ENCODE measurements at regions not wholly inside any gene's neighbourhood (a gene's known extent, or its start where the extent isn't known, plus 50 kb on each side); places are given as distances from the start of the nearest gene placed in this dataset.

- no peaks in the 10 kb centered on the region for H3K27me3 ChIP-seq (ENCODE audit: insufficient read depth, low read length)
- WGBS (ENCODE audit: extremely low coverage, insufficient coverage, insufficient read length), result no CpG with 5 or more reads among the region's 3 CpGs
- no peak overlapping the region for H3K9ac ChIP-seq (ENCODE audit: low read length)
Measured at GRCh38 chr13:40058757-40059236, 403.3 kb downstream of the COG6 start.

GRCh38 chr13:40059540-40060232 lies 404.2 kb downstream of the COG6 start:
- Histone ChIP-seq H4K91ac (ENCODE audit: low read depth, low read length) (no peak overlapping the region), H2BK12ac (ENCODE audit: low read length) (no peak overlapping the region), H3K23ac (ENCODE audit: low read length) (no peak overlapping the region), H3K36me3 (ENCODE audit: control insufficient read depth in 1 of 2, insufficient read depth in 2 of 2, low read length in 2 of 2) (no peaks in the 10 kb centered on the region), H3K18ac (ENCODE audit: low read length) (no peak overlapping the region), H3K4me2 (ENCODE audit: low read length) (no peak overlapping the region), H3K14ac (ENCODE audit: low read length) (no peak overlapping the region), H3K79me1 (ENCODE audit: low read length) (peaks cover 4% of the 10 kb centered on the region), H3K79me2 (ENCODE audit: control insufficient read depth, insufficient read depth, low read length, poor library complexity) (no peaks in the 10 kb centered on the region), H3K4ac (ENCODE audit: low read depth, low read length) (no peak overlapping the region), H4K8ac (ENCODE audit: low read depth, low read length) (no peak overlapping the region), H3K27ac (ENCODE audit: low read depth, low read length) (no peak overlapping the region), H3K9me3 (ENCODE audit: insufficient read depth, low read depth, low read length) (peaks cover 2% of the 10 kb centered on the region), H3K9ac (ENCODE audit: low read length) (no peak overlapping the region), H2BK120ac (ENCODE audit: insufficient read depth, low read length, poor library complexity) (no peak overlapping the region), H3K27me3 (ENCODE audit: insufficient read depth, low read length) (no peaks in the 10 kb centered on the region), H2AFZ (ENCODE audit: insufficient read depth, low read length, poor library complexity) (no peak overlapping the region), H3K4me3 (ENCODE audit: low read depth, low read length) (no peak overlapping the region), H2AK5ac (ENCODE audit: low read length) (no peak overlapping the region), H3K4me1 (ENCODE audit: control insufficient read depth in 1 of 2, insufficient read depth in 2 of 2, low read length in 2 of 2) (peaks cover 6 to 10% of the 10 kb centered on the region in 2 experiments), H2BK5ac (ENCODE audit: low read depth, low read length, poor library complexity) (no peak overlapping the region), H4K12ac (ENCODE audit: low read depth, low read length) (no peak overlapping the region)
- DNase-seq, result no peak
- WGBS (ENCODE audit: extremely low coverage, insufficient coverage, insufficient read length), result no CpG with 5 or more reads among the region's 8 CpGs

More at GRCh38 chr13:40058757-40059236, 403.3 kb downstream of the COG6 start:
- Histone ChIP-seq H3K79me1 (ENCODE audit: low read length) (peaks cover 4% of the 10 kb centered on the region), H4K12ac (ENCODE audit: low read depth, low read length) (no peak overlapping the region), H3K4me2 (ENCODE audit: low read length) (no peak overlapping the region), H3K18ac (ENCODE audit: low read length) (no peak overlapping the region), H2BK120ac (ENCODE audit: insufficient read depth, low read length, poor library complexity) (no peak overlapping the region), H2AFZ (ENCODE audit: insufficient read depth, low read length, poor library complexity) (no peak overlapping the region), H4K91ac (ENCODE audit: low read depth, low read length) (no peak overlapping the region), H3K36me3 (ENCODE audit: control insufficient read depth in 1 of 2, insufficient read depth in 2 of 2, low read length in 2 of 2) (no peaks in the 10 kb centered on the region), H2BK12ac (ENCODE audit: low read length) (no peak overlapping the region), H2BK5ac (ENCODE audit: low read depth, low read length, poor library complexity) (no peak overlapping the region), H3K9me3 (ENCODE audit: insufficient read depth, low read depth, low read length) (peaks cover 2% of the 10 kb centered on the region), H2AK5ac (ENCODE audit: low read length) (no peak overlapping the region), H3K23ac (ENCODE audit: low read length) (no peak overlapping the region), H3K4ac (ENCODE audit: low read depth, low read length) (no peak overlapping the region), H4K8ac (ENCODE audit: low read depth, low read length) (no peak overlapping the region), H3K4me1 (ENCODE audit: control insufficient read depth in 1 of 2, insufficient read depth in 2 of 2, low read length in 2 of 2) (peaks cover 0 to 3% of the 10 kb centered on the region in 2 experiments), H3K79me2 (ENCODE audit: control insufficient read depth, insufficient read depth, low read length, poor library complexity) (no peaks in the 10 kb centered on the region), H3K27ac (ENCODE audit: low read depth, low read length) (no peak overlapping the region), H3K4me3 (ENCODE audit: low read depth, low read length) (no peak overlapping the region), H3K14ac (ENCODE audit: low read length) (no peak overlapping the region)
- DNase-seq, result no peak

GRCh38 chr13:40060296-40061007 lies 405.0 kb downstream of the COG6 start:
- H2BK12ac ChIP-seq (ENCODE audit: low read length), result no peak overlapping the region
- no peak overlapping the region for H4K12ac ChIP-seq (ENCODE audit: low read depth, low read length)
- H3K4me3 ChIP-seq (ENCODE audit: low read depth, low read length), result no peak overlapping the region
- no peak overlapping the region for H2AFZ ChIP-seq (ENCODE audit: insufficient read depth, low read length, poor library complexity)
- H3K9ac ChIP-seq (ENCODE audit: low read length), result no peak overlapping the region
- no peaks in the 10 kb centered on the region for H3K36me3 ChIP-seq (ENCODE audit: control insufficient read depth in 1 of 2, insufficient read depth in 2 of 2, low read length in 2 of 2)
- WGBS (ENCODE audit: extremely low coverage, insufficient coverage, insufficient read length), result no CpG with 5 or more reads among the region's 4 CpGs
- no peak overlapping the region for H2BK120ac ChIP-seq (ENCODE audit: insufficient read depth, low read length, poor library complexity)
- H3K4ac ChIP-seq (ENCODE audit: low read depth, low read length), result no peak overlapping the region
- no peak overlapping the region for H3K4me2 ChIP-seq (ENCODE audit: low read length)
- peaks cover 4% of the 10 kb centered on the region for H3K79me1 ChIP-seq (ENCODE audit: low read length)
- no peak overlapping the region for H4K8ac ChIP-seq (ENCODE audit: low read depth, low read length)
- no peak overlapping the region for H2BK5ac ChIP-seq (ENCODE audit: low read depth, low read length, poor library complexity)
- H3K4me1 ChIP-seq (ENCODE audit: control insufficient read depth in 1 of 2, insufficient read depth in 2 of 2, low read length in 2 of 2), result peaks cover 6 to 10% of the 10 kb centered on the region in 2 experiments
- no peaks in the 10 kb centered on the region for H3K9me3 ChIP-seq (ENCODE audit: insufficient read depth, low read depth, low read length)
- no peak overlapping the region for H3K18ac ChIP-seq (ENCODE audit: low read length)
- no peak overlapping the region for H3K23ac ChIP-seq (ENCODE audit: low read length)
- H3K27me3 ChIP-seq (ENCODE audit: insufficient read depth, low read length), result no peaks in the 10 kb centered on the region
- H3K27ac ChIP-seq (ENCODE audit: low read depth, low read length), result no peak overlapping the region
- no peaks in the 10 kb centered on the region for H3K79me2 ChIP-seq (ENCODE audit: control insufficient read depth, insufficient read depth, low read length, poor library complexity)
- H2AK5ac ChIP-seq (ENCODE audit: low read length), result no peak overlapping the region
- no peak overlapping the region for H4K91ac ChIP-seq (ENCODE audit: low read depth, low read length)
- no peak overlapping the region for H3K14ac ChIP-seq (ENCODE audit: low read length)
- no peak for DNase-seq

- peaks cover 4% of the 10 kb centered on the region for H3K79me1 ChIP-seq (ENCODE audit: low read length)
- no peak overlapping the region for H3K9ac ChIP-seq (ENCODE audit: low read length)
- no peak for DNase-seq
- no peak overlapping the region for H2BK120ac ChIP-seq (ENCODE audit: insufficient read depth, low read length, poor library complexity)
- no peak overlapping the region for H4K8ac ChIP-seq (ENCODE audit: low read depth, low read length)
- no peak overlapping the region for H3K4ac ChIP-seq (ENCODE audit: low read depth, low read length)
- WGBS (ENCODE audit: extremely low coverage, insufficient coverage, insufficient read length), result no CpG with 5 or more reads among the region's 7 CpGs
- H3K27me3 ChIP-seq (ENCODE audit: insufficient read depth, low read length), result no peaks in the 10 kb centered on the region
- no peak overlapping the region for H3K23ac ChIP-seq (ENCODE audit: low read length)
- H3K4me2 ChIP-seq (ENCODE audit: low read length), result no peak overlapping the region
- no peaks in the 10 kb centered on the region for H3K79me2 ChIP-seq (ENCODE audit: control insufficient read depth, insufficient read depth, low read length, poor library complexity)
- no peak overlapping the region for H3K27ac ChIP-seq (ENCODE audit: low read depth, low read length)
- peaks cover 6 to 10% of the 10 kb centered on the region in 2 experiments for H3K4me1 ChIP-seq (ENCODE audit: control insufficient read depth in 1 of 2, insufficient read depth in 2 of 2, low read length in 2 of 2)
- no peak overlapping the region for H3K4me3 ChIP-seq (ENCODE audit: low read depth, low read length)
- no peak overlapping the region for H3K18ac ChIP-seq (ENCODE audit: low read length)
- no peak overlapping the region for H4K12ac ChIP-seq (ENCODE audit: low read depth, low read length)
- no peak overlapping the region for H2BK5ac ChIP-seq (ENCODE audit: low read depth, low read length, poor library complexity)
- no peak overlapping the region for H4K91ac ChIP-seq (ENCODE audit: low read depth, low read length)
- H3K9me3 ChIP-seq (ENCODE audit: insufficient read depth, low read depth, low read length), result no peaks in the 10 kb centered on the region
- no peak overlapping the region for H3K14ac ChIP-seq (ENCODE audit: low read length)
- H2BK12ac ChIP-seq (ENCODE audit: low read length), result no peak overlapping the region
- no peak overlapping the region for H2AK5ac ChIP-seq (ENCODE audit: low read length)
- H3K36me3 ChIP-seq (ENCODE audit: control insufficient read depth in 1 of 2, insufficient read depth in 2 of 2, low read length in 2 of 2), result no peaks in the 10 kb centered on the region
- no peak overlapping the region for H2AFZ ChIP-seq (ENCODE audit: insufficient read depth, low read length, poor library complexity)
Measured at GRCh38 chr13:40061466-40062450, 406.3 kb downstream of the COG6 start.

Data from trophoblast cell (in vitro differentiated cells and primary cell).